SIG-M5 treated with dmso at 0.1 percent for 504 hours (cell line): ENCODE measurements at regions not wholly inside any gene's neighbourhood (a gene's known extent, or its start where the extent isn't known, plus 50 kb on each side); places are given as distances from the start of the nearest gene placed in this dataset.
"Not testable (repeated sequence)": the region's sequence is repeated elsewhere in the genome, so short reads cannot be mapped to it uniquely, and the experiment has no call there.

Experiments used
- DNase-seq: peaks from one replicate; lab custom pipeline; 2025; ENCODE audit not compliant: unreplicated experiment; lab: John Stamatoyannopoulos, UW

- no peak for DNase-seq
Measured at GRCh38 chr2:163200741-163201140, 362.2 kb upstream of the KCNH7 start.

DNA sequence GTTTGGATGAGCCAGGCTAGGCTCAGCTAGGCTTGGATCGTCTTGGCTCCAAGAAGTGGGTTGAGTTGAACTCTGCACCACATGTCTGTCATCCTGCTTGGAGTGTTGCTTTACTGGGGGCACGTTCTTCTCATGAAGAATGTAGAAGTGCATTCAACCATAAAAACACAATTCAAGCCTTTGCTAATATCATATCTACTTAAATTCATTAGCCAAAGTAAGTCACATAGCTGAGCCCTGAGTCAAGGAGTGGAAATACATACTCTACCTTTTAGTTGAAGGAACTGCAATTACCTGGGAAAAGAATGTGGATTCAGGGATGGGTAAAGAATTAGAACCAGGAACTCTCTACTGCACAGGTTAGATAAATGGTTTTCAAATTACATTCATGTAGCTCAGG is 360.4 kb upstream of the KCNH7 start:
- DNase-seq: no peak

DNA sequence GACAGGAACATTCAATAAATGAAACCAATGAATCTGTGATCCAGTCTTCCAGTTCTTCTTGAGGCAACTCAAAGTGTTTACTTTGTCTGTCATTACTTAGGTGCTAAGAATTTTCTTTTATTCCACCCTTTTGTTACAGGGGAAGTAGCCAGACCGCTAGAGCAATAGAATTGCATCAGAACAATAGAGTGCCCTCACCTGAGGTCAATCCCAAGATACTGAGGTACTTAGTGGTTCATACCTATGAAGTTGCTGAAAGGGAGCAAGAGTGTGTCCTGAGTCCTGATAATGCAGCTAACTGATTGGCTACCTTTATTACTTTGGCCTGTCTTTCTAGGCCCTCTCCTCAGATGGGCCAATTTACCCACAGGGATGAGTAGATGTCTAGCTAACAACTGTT is 359.4 kb upstream of the KCNH7 start:
- no peak for DNase-seq

GRCh38 chr2:163191372-163191771 is 352.8 kb upstream of the KCNH7 start:
- peak; percentile 60 for DNase-seq

GRCh38 chr2:163187995-163188655 is 349.6 kb upstream of the KCNH7 start:
- DNase-seq: no peak

- no peak for DNase-seq
Measured at GRCh38 chr2:163187119-163187518, 348.6 kb upstream of the KCNH7 start.

- no peak for DNase-seq
Measured at GRCh38 chr2:163185160-163185559, 346.6 kb upstream of the KCNH7 start.

- DNase-seq: peak; percentile 27
Measured at GRCh38 chr2:163182764-163183354, 344.3 kb upstream of the KCNH7 start.

GRCh38 chr2:163177592-163177991 is 339.0 kb upstream of the KCNH7 start:
- no peak for DNase-seq

- DNase-seq: no peak
Measured at GRCh38 chr2:163175294-163175693, 336.7 kb upstream of the KCNH7 start.

DNA sequence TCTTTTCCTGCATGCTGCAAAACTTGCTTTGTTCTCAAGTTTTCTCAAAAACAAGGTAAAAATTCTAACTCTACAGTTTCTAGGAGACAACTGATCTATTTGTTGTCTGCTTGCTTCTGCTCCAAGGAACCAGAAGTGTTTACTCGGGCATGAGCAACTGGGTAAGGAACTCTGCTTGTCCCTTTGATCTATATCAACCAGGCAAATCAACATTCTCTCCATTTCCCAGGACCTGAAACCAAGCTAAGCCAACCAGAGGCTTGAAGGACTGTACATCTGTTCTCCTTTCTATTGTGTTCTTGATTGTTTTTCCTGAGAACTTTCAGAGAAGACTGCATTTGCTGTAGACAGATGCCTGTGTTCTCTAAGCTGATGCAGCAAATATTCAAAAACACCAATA is 335.0 kb upstream of the KCNH7 start:
- no peak for DNase-seq

DNA sequence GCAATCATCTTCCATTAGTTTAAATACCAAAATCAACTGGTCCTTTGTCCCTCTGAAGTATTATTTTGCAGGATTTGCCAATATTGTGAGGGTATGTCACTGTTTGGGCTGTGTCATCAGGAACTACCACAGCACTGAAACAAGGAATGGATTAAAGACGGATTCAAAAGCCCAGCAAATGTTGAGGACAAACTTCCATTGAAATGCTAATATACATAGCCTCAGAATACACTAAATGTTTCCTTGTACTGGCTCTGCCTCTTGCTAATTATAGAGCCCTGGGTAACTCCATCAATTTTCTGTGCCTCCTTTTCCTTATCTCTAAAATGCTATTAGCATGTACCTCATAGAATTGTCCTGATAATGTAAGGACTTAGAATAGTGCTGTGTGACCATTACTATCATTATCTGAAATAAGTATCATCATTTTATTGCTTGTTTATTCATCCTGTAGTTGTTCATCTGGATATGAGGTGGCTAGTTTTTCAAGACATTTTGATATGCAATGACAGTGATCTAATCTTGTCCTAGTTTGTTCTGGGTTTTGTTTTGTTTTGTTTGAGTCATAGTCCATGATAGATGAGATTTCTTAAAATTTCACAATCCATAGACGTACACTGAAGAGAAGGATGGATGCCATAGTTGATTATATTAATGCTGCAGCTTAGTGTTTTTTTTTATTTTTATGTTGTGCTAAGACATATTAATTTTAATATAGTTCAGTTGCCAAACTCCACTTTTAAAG is 333.4 kb upstream of the KCNH7 start:
- DNase-seq: no peak

DNA sequence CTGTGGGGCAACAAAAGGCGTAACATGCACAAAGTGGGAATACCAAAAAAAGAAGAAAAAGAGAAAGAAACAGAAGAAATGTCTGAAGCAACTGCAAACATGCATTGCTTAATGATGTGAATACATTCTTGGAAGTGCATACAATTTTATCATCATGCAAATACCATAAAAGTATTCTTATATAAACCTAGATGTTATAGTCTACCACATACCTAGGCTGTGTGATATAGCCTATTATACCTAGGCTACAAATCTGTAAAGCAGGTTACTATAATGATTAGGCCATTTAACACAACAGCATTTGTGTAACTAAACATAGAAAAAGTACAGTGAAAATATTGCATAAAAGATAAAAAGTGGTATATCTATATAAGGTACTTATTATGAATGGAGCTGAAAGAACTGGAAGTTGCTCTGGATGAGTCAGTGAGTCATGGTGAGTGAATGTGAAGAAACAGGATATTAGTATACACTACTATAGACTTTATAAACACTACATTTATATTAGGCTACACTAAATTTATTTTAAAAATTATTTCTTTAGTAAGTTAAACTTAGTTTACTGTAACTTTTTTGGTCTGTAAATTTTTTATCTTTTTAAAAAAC is 319.4 kb upstream of the KCNH7 start:
- DNase-seq: no peak

GRCh38 chr2:163157411-163157810 is 318.8 kb upstream of the KCNH7 start:
- DNase-seq: no peak

- no peak for DNase-seq
Measured at GRCh38 chr2:163155925-163156324, 317.4 kb upstream of the KCNH7 start.

GRCh38 chr2:163155279-163155883 is 316.8 kb upstream of the KCNH7 start:
- peak; percentile 58 for DNase-seq

GRCh38 chr2:163142618-163143017 is 304.1 kb upstream of the KCNH7 start:
- DNase-seq: no peak

DNA sequence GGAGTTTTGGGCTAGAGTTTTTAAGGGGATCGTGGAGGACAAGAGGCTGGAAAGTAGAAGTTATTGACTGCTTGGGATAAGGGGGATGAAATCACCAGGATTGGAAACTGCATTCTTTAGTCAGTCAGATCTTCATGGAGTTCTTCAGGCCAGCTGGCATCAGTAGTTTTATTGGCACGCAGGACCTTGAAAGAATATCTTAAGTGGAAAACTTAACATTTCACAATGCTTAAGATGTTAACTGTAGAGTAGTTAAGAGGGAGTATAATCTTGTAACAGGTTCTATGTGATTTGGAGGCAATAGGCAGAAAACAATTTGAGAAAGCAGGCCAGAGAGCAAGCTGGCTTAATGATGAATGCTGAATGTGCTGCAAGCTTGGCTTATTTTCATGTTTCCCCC is 300.4 kb upstream of the KCNH7 start:
- no peak for DNase-seq

GRCh38 chr2:163135256-163135655 is 296.7 kb upstream of the KCNH7 start:
- no peak for DNase-seq

GRCh38 chr2:163133602-163134001 is 295.0 kb upstream of the KCNH7 start:
- DNase-seq: no peak

DNA sequence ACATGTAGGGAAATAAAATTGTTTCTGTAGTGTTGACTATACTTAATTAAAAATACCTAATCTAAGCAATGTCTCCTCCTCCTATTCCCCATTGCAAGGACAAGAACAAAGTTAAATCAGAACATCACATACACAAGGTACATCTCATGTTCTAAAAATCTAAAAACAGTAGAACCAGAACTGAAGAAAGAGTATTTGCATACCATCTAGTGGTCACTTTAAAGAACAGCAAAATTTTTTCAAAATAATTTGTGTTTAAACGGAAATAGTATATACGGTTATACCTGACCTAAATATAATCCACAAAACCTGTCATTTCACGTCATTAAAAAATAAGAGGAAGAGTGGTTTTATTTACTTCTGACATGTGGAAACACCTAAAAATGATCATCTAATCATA is 294.3 kb upstream of the KCNH7 start:
- DNase-seq: peak; percentile 36

DNA sequence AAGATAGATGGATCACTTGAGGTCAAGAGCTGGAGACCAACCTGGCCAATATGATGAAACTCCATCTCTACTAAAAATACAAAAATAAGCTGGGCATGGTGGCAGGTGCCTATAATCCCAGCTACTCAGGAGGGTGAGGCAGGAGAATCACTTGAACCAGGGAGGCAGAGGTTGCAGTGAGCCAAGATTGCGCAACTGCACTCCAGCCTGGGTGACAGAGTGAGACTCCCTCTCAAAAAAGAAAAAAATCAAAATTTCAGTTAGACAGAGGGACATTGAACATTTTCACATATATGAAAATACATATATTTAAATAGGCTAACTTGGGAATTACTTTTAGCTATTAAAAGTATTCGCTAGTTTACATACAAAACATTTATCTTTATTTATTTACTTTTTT is 293.6 kb upstream of the KCNH7 start:
- DNase-seq: not testable (repeated sequence)
